SK-N-SH (cell line): ENCODE measurements at regions not wholly inside any gene's neighbourhood (a gene's known extent, or its start where the extent isn't known, plus 50 kb on each side); places are given as distances from the start of the nearest gene placed in this dataset.

ENCODE experiments used
- CTCF ChIA-PET: fragments of 300-600, 350-600 bp; formaldehyde crosslinking; extraction: SDS; loops from one replicate; lab custom pipeline; 2021; lab: Yijun Ruan, JAX
- POLR2A ChIA-PET: fragments of 350-600 bp; sonication (Branson Sonifier 250); formaldehyde crosslinking; extraction: SDS; loops from one replicate; lab custom pipeline; 2020; ENCODE audit warnings: antibody characterized with exemption, inconsistent platforms; lab: Yijun Ruan, JAX
- DNase-seq: peaks from one replicate; pipeline ENCODE4 v3.0.0; 2012
- H2AFZ ChIP-seq: fragments of 200-600 bp; sonication (generic); 2 replicates; pipeline ENCODE4 v1.8.1; 2016; ENCODE audit warnings: antibody characterized with exemption, mild to moderate bottlenecking, low read depth
- H3F3A ChIP-seq: fragments of 200-600 bp; sonication (generic); replicated peaks from 2 replicates; pipeline ENCODE3; 2016; ENCODE audit warnings: antibody characterized with exemption, mild to moderate bottlenecking; ENCODE audit not compliant: insufficient read depth
- H3K27ac ChIP-seq, 2 experiments: fragments of 200-500 bp in 1 of 2; fragments of 200-600 bp in 1 of 2; sonication (Bioruptor generic) in 1 of 2; sonication (generic), shearing (Covaris generic) in 1 of 2; 2 replicates each; pipeline versions ENCODE4 v1.5.1 to v1.6.1; 2014 to 2016; ENCODE audit warnings: low read depth in 2 of 2, inconsistent platforms in 1 of 2, low read length in 1 of 2, mild to moderate bottlenecking in 1 of 2, mixed read lengths in 1 of 2
- H3K27me3 ChIP-seq: fragments of 200-600 bp; sonication (generic), shearing (Covaris generic); 2 replicates; pipeline ENCODE4 v1.6.1; 2016; ENCODE audit warnings: mixed run types; ENCODE audit not compliant: insufficient read depth
- H3K36me3 ChIP-seq, 2 experiments: fragments of 200-500 bp in 1 of 2; fragments of 200-600 bp in 1 of 2; sonication (Bioruptor generic) in 1 of 2; sonication (generic) in 1 of 2; replicated peaks in 1 of 2; 2 replicates each; pipeline versions ENCODE3 to v1.5.1; 2014 to 2016; ENCODE audit warnings: low read length in 1 of 2, mild to moderate bottlenecking in 1 of 2; ENCODE audit not compliant: insufficient read depth in 2 of 2, control insufficient read depth in 1 of 2
- H3K4me1 ChIP-seq, 2 experiments: fragments of 200-500 bp in 1 of 2; fragments of 200-600 bp in 1 of 2; sonication (Bioruptor generic) in 1 of 2; sonication (generic), shearing (Covaris generic) in 1 of 2; 2 replicates each; pipeline versions ENCODE4 v1.5.1 to v1.6.1; 2014 to 2016; ENCODE audit warnings: low read depth in 1 of 2, low read length in 1 of 2, mixed run types in 1 of 2; ENCODE audit not compliant: insufficient read depth in 2 of 2, control insufficient read depth in 1 of 2
- H3K4me2 ChIP-seq: fragments of 200-600 bp; sonication (generic), shearing (Covaris generic); 2 replicates; pipeline ENCODE4 v1.6.1; 2017; ENCODE audit warnings: mixed run types
- H3K4me3 ChIP-seq, 2 experiments: fragments of 200-500 bp in 1 of 2; fragments of 200-600 bp in 1 of 2; sonication (Bioruptor generic) in 1 of 2; sonication (generic), shearing (Covaris generic) in 1 of 2; 2 replicates each; pipeline versions ENCODE4 v1.5.1 to v1.8.1; 2014 to 2016; ENCODE audit warnings: low read depth in 2 of 2, inconsistent platforms in 1 of 2, low read length in 1 of 2, mild to moderate bottlenecking in 1 of 2, mixed read lengths in 1 of 2, moderate library complexity in 1 of 2
- H3K79me2 ChIP-seq: fragments of 200-600 bp; sonication (generic); 2 replicates; pipeline ENCODE4 v1.8.1; 2017; ENCODE audit warnings: mild to moderate bottlenecking; ENCODE audit not compliant: insufficient read depth
- H3K9ac ChIP-seq: fragments of 200-600 bp; sonication (generic); 2 replicates; pipeline ENCODE4 v1.6.1; 2017; ENCODE audit warnings: mixed run types
- H3K9me2 ChIP-seq: fragments of 200-600 bp; sonication (generic); 2 replicates; pipeline ENCODE4 v1.6.1; 2017; ENCODE audit warnings: mixed run types
- H3K9me3 ChIP-seq: fragments of 200-600 bp; sonication (generic); 2 replicates; pipeline ENCODE4 v1.6.1; 2017; ENCODE audit warnings: mixed run types, mild to moderate bottlenecking, moderate library complexity
- H4K20me1 ChIP-seq: fragments of 200-600 bp; sonication (generic); 2 replicates; pipeline ENCODE4 v1.6.1; 2017; ENCODE audit warnings: mild to moderate bottlenecking, mixed run types; ENCODE audit not compliant: insufficient read depth
- ELF1 ChIP-seq: IDR thresholded peaks from 2 replicates; pipeline ENCODE4 v1.4.0; 2012
- EZH2phosphoT487 ChIP-seq: fragments of 200-600 bp; sonication (generic); IDR thresholded peaks from 2 replicates; pipeline ENCODE4 v1.6.1; 2017; ENCODE audit warnings: low read depth, mixed run types, mild to moderate bottlenecking, antibody characterized with exemption, moderate library complexity, borderline replicate concordance
- FOXM1 ChIP-seq: IDR thresholded peaks from 2 replicates; pipeline ENCODE4 v1.4.0; 2012; ENCODE audit warnings: low read depth, mild to moderate bottlenecking
- GATA2 ChIP-seq: sonication (generic); formaldehyde crosslinking; IDR thresholded peaks from 2 replicates; pipeline ENCODE4 v1.5.0; 2020; ENCODE audit warnings: mild to moderate bottlenecking, missing genetic modification reagents
- MEF2A ChIP-seq: IDR thresholded peaks from 2 replicates; pipeline ENCODE4 v1.4.0; 2012; ENCODE audit warnings: low read depth, borderline replicate concordance
- POLR2AphosphoS5 ChIP-seq: IDR thresholded peaks from 2 replicates; pipeline ENCODE4 v1.6.1; 2012; ENCODE audit warnings: low read depth, low read length
- REST ChIP-seq: IDR thresholded peaks from 2 replicates; pipeline ENCODE4 v1.6.1; 2012; ENCODE audit warnings: mild to moderate bottlenecking, low read depth, low read length, moderate library complexity
- RFX5 ChIP-seq: IDR thresholded peaks from 2 replicates; pipeline ENCODE4 v1.6.1; 2012; ENCODE audit warnings: mild to moderate bottlenecking, improper control_type of control experiment, low read length
- TCF12 ChIP-seq: IDR thresholded peaks from 2 replicates; pipeline ENCODE4 v1.4.0; 2012
- TEAD4 ChIP-seq: IDR thresholded peaks from 2 replicates; pipeline ENCODE4 v1.4.0; 2012; ENCODE audit warnings: mild to moderate bottlenecking, borderline replicate concordance; ENCODE audit not compliant: insufficient read depth
- ZBTB33 ChIP-seq: IDR thresholded peaks from 2 replicates; pipeline ENCODE4 v1.4.0; 2012; ENCODE audit warnings: low read depth, borderline replicate concordance
- WGBS: methylation state at CpG from one replicate; pipeline ENCODE4 v1.1.6; 2017; ENCODE audit warnings: low lambda C conversion rate; 5-methylcytosine and 5-hydroxymethylcytosine counted together

GRCh38 chr1:238279694-238280380 is 389.1 kb upstream of the ZP4 start:
- no peak overlapping the region for H3K4me2 ChIP-seq
- H3K27ac ChIP-seq, result no peak overlapping the region
- no peaks in the 10 kb centered on the region for H3K79me2 ChIP-seq
- POLR2A ChIA-PET, result no interaction called here
- no peaks in the 10 kb centered on the region for H4K20me1 ChIP-seq
- H3K9me3 ChIP-seq, result no peaks in the 10 kb centered on the region; the same call in 1 of the 2 replicates
- H3K4me1 ChIP-seq, result peaks cover 0 to 4% of the 10 kb centered on the region in 2 experiments; a peak in 2 of 4 replicates
- H3K36me3 ChIP-seq, result no peaks in the 10 kb centered on the region
- 37% methylated on average over 3 of the region's 3 CpGs for WGBS
- no peaks in the 10 kb centered on the region for H3K27me3 ChIP-seq
- no peaks in the 10 kb centered on the region for H3F3A ChIP-seq
- CTCF ChIA-PET, result no interaction called here
- no peak for TF ChIP-seq FOXM1
- no peak for TF ChIP-seq MEF2A
- no peak for TF ChIP-seq GATA2
- no peak for TF ChIP-seq EZH2phosphoT487
- TF ChIP-seq ZBTB33, result no peak
- no peak for TF ChIP-seq ELF1
- TF ChIP-seq POLR2AphosphoS5, result no peak
- no peak for TF ChIP-seq RFX5
- TF ChIP-seq TCF12, result no peak
- TF ChIP-seq, all 33 proteins: peak for 0
- H3K4me3 ChIP-seq, result no peak overlapping the region
- no peak overlapping the region for H3K9ac ChIP-seq
- no peak overlapping the region for H2AFZ ChIP-seq
- H3K9me2 ChIP-seq, result no peaks in the 10 kb centered on the region
- no peak for DNase-seq

GRCh38 chr1:238272145-238272544 is 381.4 kb upstream of the ZP4 start:
- whole genome bisulfite sequencing, result 72% methylated on average over 3 of the region's 3 CpGs
- POLR2A ChIA-PET, result no interaction called here
- Histone ChIP-seq H3K9me3 (no peaks in the 10 kb centered on the region; the same call in 1 of the 2 replicates), H3K4me3 (no peak overlapping the region), H3K9ac (no peak overlapping the region)
- TF ChIP-seq TEAD4 (no peak), REST (no peak), ELF1 (no peak)
- TF ChIP-seq, all 33 proteins: peak for 0
- no peak for DNase-seq
- Histone ChIP-seq H3F3A (no peaks in the 10 kb centered on the region), H2AFZ (no peak overlapping the region), H3K4me1 (no peaks in the 10 kb centered on the region; a peak in 1 of 4 replicates), H3K79me2 (no peaks in the 10 kb centered on the region), H3K4me2 (no peak overlapping the region), H3K9me2 (no peaks in the 10 kb centered on the region), H4K20me1 (no peaks in the 10 kb centered on the region), H3K27me3 (no peaks in the 10 kb centered on the region), H3K27ac (no peak overlapping the region), H3K36me3 (no peaks in the 10 kb centered on the region)
- CTCF ChIA-PET, result interaction anchor here (1.6 kb wide), 1 partner anchor 16 kb away, joined by 3 read pairs; no protein-coding TSS in a partner anchor
